IMR-90 (cell line): ENCODE measurements at regions not wholly inside any gene's neighbourhood (a gene's known extent, or its start where the extent isn't known, plus 50 kb on each side); places are given as distances from the start of the nearest gene placed in this dataset.

Experiments used
- CEBPB ChIP-seq: IDR thresholded peaks from 2 replicates; pipeline ENCODE4 v1.6.1; 2012; ENCODE audit warnings: low read depth, low read length, improper control_type of control experiment
- CTCF ChIP-seq: conservative IDR thresholded peaks from 2 replicates; pipeline ENCODE4 v1.5.1; 2012; ENCODE audit warnings: mild to moderate bottlenecking, low read depth, low read length, improper control_type of control experiment
- MAZ ChIP-seq: IDR thresholded peaks from 2 replicates; pipeline ENCODE4 v1.6.1; 2012; ENCODE audit warnings: low read depth, mild to moderate bottlenecking, low read length, improper control_type of control experiment, moderate library complexity, borderline replicate concordance
- POLR2A ChIP-seq: IDR thresholded peaks from 2 replicates; pipeline ENCODE4 v1.6.1; 2012; ENCODE audit warnings: mild to moderate bottlenecking, low read depth, low read length
- RFX5 ChIP-seq: IDR thresholded peaks from 2 replicates; pipeline ENCODE4 v1.8.0; 2012; ENCODE audit warnings: low read depth, mild to moderate bottlenecking, low read length, moderate library complexity
- SMC3 ChIP-seq: fragments of 150-350 bp; IDR thresholded peaks from 2 replicates; pipeline ENCODE4 v1.6.1; 2016; ENCODE audit warnings: low read depth, mild to moderate bottlenecking, antibody characterized with exemption, low read length, moderate library complexity
- TF ChIP-seq, protein P1 (sequence below): fragments of 150-350 bp; IDR thresholded peaks from 2 replicates; pipeline ENCODE4 v1.6.1; 2016; ENCODE audit warnings: low read depth, mild to moderate bottlenecking, low read length, moderate library complexity, borderline replicate concordance

DNA sequence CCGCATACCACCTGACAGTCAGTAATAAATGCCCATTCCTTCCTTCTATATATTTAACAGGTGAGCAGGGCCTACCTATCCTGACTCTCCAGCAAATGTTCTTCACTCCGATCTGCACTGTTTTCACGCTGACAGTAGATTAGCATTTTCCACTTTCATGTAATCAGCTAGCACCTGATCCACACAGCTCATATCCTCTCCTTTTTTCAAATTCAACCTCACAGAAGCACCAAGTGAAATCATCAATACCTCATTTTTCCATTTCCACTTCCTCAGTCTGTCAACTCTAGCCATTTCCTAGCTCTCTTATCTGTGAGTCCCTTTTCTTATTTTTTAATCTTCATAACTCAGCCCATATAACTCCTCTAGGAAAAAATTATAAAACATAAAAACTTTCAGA lies 402.8 kb downstream of the ZEB2 start:
- TF ChIP-seq CTCF (no peak), POLR2A (no peak), RFX5 (no peak), CEBPB (no peak), MAZ (no peak), SMC3 (no peak)
- TF ChIP-seq, protein P1, sequence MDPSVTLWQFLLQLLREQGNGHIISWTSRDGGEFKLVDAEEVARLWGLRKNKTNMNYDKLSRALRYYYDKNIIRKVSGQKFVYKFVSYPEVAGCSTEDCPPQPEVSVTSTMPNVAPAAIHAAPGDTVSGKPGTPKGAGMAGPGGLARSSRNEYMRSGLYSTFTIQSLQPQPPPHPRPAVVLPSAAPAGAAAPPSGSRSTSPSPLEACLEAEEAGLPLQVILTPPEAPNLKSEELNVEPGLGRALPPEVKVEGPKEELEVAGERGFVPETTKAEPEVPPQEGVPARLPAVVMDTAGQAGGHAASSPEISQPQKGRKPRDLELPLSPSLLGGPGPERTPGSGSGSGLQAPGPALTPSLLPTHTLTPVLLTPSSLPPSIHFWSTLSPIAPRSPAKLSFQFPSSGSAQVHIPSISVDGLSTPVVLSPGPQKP, result no peak
